Colonic mucosa (tissue), 4 donors: ENCODE measurements at regions not wholly inside any gene's neighbourhood (a gene's known extent, or its start where the extent isn't known, plus 50 kb on each side); places are given as distances from the start of the nearest gene placed in this dataset.

ENCODE experiments used
- DNase-seq: peaks from one replicate; pipeline ENCODE4 v3.0.0-alpha.2; 2020
- H3K27ac ChIP-seq: fragments of 200-600 bp; one replicate; pipeline ENCODE4 v1.8.0; 2021
- H3K27me3 ChIP-seq: fragments of 200-600 bp; one replicate; pipeline ENCODE4 v1.8.0; 2021
- H3K36me3 ChIP-seq: fragments of 200-600 bp; one replicate; pipeline ENCODE4 v1.8.0; 2021
- H3K4me1 ChIP-seq: fragments of 200-600 bp; one replicate; pipeline ENCODE4 v1.8.0; 2021; ENCODE audit warnings: mild to moderate bottlenecking
- H3K4me3 ChIP-seq: fragments of 200-600 bp; one replicate; pipeline ENCODE4 v1.8.0; 2021
- H3K9ac ChIP-seq, 2 donors: one replicate each; pipeline ENCODE4 v1.7.0; 2013; ENCODE audit warnings: control low read depth in 2 of 2, low read depth in 2 of 2, low read length in 2 of 2
- H3K9me3 ChIP-seq: fragments of 200-600 bp; one replicate; pipeline ENCODE4 v1.8.0; 2021
- CTCF ChIP-seq: fragments of 200-600 bp; IDR thresholded peaks from one replicate; pipeline ENCODE4 v1.8.0; 2022; ENCODE audit warnings: antibody characterized with exemption, mild to moderate bottlenecking
- intact Hi-C: fragments of 100-400 bp; cut with DNase I; formaldehyde crosslinking; loops from one replicate; pipeline ENCODE4 v1.14.1; 2022
- donor health status: healthy.
- donor health status: DM: no; HTN: no; CAD: no.
- donor health status: DM: no; HTN: no; CAD: no.

DNA sequence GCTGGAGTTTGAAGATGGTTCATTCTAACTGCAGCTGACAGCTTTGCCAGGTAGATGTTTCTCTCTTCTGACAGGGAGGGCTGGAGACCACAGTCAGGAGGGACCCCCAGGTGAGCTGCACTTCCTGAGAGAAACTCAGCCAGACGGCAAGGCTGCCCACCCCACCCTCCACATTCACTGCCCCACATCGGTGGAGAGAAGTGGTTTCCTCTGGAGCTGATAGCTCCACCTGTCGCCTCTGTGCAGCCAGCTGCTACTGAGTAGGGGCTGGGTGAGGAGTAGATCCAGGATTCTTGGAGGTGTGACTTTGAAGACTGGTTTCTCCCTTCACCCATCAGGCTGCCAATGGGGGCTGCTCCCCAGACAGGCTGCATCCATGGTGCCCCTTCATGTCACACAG lies 175.0 kb downstream of the CARTPT start:
- no peaks in the 10 kb centered on the region for H3K9me3 ChIP-seq
- no peak overlapping the region for H3K9ac ChIP-seq
- no peaks in the 10 kb centered on the region for H3K27me3 ChIP-seq
- H3K36me3 ChIP-seq: no peaks in the 10 kb centered on the region
- TF ChIP-seq CTCF: no peak
- no peak overlapping the region for H3K4me3 ChIP-seq
- H3K4me1 ChIP-seq: no peaks in the 10 kb centered on the region
- H3K27ac ChIP-seq: no peak overlapping the region
- no peak for DNase-seq
- intact Hi-C loops: no loop called here

DNA sequence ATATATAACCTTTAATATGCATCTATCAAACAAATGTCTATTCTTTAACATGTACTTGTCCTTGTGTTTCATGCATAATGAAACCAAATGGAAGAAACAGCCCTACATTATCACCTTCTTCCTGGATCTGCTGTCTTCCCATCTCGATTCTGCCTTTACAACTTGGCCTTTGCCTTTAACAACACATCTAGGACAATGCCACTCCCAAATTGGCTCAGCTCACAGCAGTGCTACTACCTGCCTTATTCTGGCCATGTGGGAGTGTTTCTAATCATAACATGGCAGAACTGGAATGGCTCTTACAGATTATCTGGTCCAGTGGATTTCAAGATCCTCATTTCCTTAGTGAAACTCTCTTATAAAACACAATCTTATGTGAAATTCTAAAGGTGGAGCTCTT lies 176.5 kb downstream of the CARTPT start:
- H3K27ac ChIP-seq: no peak overlapping the region

DNA sequence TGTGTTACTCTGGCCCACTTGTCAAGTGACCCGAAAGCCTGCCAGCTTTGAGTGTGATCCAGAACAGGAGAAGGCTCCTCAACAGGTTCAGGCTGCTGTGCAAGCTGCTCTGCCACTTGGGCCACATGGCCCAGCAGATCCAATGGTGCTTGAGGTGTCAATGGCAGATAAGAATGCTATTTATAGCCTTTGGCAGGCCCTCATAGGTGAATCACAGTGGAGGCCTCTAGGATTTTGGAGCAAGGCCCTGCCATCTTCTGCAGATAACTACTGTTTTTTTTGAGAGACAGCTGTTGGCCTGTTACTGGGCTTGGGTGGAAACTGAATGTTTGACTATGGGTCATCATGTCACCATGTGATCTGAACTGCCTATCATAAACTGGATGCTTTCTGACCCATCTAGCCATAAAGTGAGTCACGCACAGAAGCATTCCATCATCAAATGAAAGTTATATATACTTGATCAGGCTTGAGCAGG lies 180.8 kb downstream of the CARTPT start:
- no peaks in the 10 kb centered on the region for H3K27me3 ChIP-seq
- DNase-seq: no peak
- no peaks in the 10 kb centered on the region for H3K9me3 ChIP-seq
- intact Hi-C loops: no loop called here
- H3K9ac ChIP-seq: no peak overlapping the region
- no peak overlapping the region for H3K4me3 ChIP-seq
- H3K27ac ChIP-seq: no peak overlapping the region
- TF ChIP-seq CTCF: no peak
- H3K4me1 ChIP-seq: no peaks in the 10 kb centered on the region
- no peaks in the 10 kb centered on the region for H3K36me3 ChIP-seq

More for the DNA sequence above, 176.5 kb downstream of the CARTPT start:
- H3K36me3 ChIP-seq: no peaks in the 10 kb centered on the region
- no peak overlapping the region for H3K4me3 ChIP-seq
- DNase-seq: no peak
- no peaks in the 10 kb centered on the region for H3K9me3 ChIP-seq
- no peak for TF ChIP-seq CTCF
- H3K27me3 ChIP-seq: no peaks in the 10 kb centered on the region
- H3K9ac ChIP-seq: no peak overlapping the region
- H3K4me1 ChIP-seq: no peaks in the 10 kb centered on the region
- intact Hi-C loops: no loop called here

DNA sequence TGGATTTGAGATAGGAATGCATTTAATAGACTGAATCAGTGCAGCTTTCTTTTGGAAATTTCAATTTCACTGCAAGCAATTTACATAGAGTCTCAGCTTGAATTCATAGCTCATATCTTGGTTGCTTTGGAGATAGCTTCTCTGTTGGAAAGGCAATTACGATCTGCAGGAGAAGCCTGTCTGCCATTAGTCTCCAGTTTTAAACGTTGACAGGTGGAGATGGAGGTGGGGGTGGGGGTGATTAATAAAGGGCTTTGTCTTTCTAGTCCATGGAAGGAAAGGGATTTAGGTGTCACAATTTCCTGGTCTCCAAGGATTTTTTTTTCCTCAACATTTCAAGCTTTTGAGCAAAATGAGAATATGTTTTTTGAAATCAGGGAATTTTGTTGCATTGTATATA lies 184.7 kb downstream of the CARTPT start:
- no peaks in the 10 kb centered on the region for H3K9me3 ChIP-seq
- DNase-seq: no peak
- H3K27ac ChIP-seq: no peak overlapping the region
- intact Hi-C loops: no loop called here
- no peak for TF ChIP-seq CTCF
- H3K27me3 ChIP-seq: no peaks in the 10 kb centered on the region
- H3K4me3 ChIP-seq: no peak overlapping the region
- H3K4me1 ChIP-seq: no peaks in the 10 kb centered on the region
- H3K36me3 ChIP-seq: no peaks in the 10 kb centered on the region
- H3K9ac ChIP-seq: no peak overlapping the region

DNA sequence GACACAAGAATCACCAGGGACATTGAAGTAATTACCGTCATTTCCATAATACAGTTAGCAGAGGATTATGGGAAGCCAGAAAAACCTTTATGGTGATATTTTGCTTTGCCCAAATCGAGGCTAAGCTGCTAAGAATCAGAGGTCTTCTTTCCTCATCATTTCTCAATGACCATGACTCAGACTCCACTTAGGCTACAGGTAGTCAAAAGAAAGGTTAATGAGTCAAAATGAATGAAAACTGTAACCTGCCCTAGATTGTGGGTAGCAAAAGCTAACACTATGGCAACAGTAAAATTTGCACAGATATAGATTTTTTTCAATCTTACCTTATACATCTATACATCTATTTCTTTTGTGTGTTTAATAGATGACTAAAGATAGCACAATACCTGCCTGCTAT lies 185.8 kb downstream of the CARTPT start:
- intact Hi-C loops: no loop called here
- TF ChIP-seq CTCF: no peak
- Histone ChIP-seq H3K27me3 (no peaks in the 10 kb centered on the region), H3K4me1 (no peaks in the 10 kb centered on the region), H3K9me3 (no peaks in the 10 kb centered on the region), H3K27ac (no peak overlapping the region), H3K36me3 (no peaks in the 10 kb centered on the region), H3K9ac (no peak overlapping the region), H3K4me3 (no peak overlapping the region)
- DNase-seq: no peak
